Liver (tissue), 3 donors: ENCODE measurements at regions not wholly inside any gene's neighbourhood (a gene's known extent, or its start where the extent isn't known, plus 50 kb on each side); places are given as distances from the start of the nearest gene placed in this dataset.

ENCODE experiments used
- EGR1 ChIP-seq, 2 donors: IDR thresholded peaks; 2 replicates each; pipeline ENCODE4 v1.6.1; 2016 to 2018; ENCODE audit warnings: antibody characterized with exemption in 2 of 2, low read depth in 2 of 2
- GABPA ChIP-seq, 2 donors: IDR thresholded peaks in 1 of 2; conservative IDR thresholded peaks in 1 of 2; 2 replicates each; pipeline ENCODE4 v1.6.1; 2016; ENCODE audit warnings: antibody characterized with exemption in 2 of 2, mild to moderate bottlenecking in 1 of 2, moderate library complexity in 1 of 2
- HNF4A ChIP-seq, 2 donors: conservative IDR thresholded peaks; 2 replicates each; pipeline ENCODE4 v1.6.1; 2016; ENCODE audit warnings: antibody characterized with exemption in 2 of 2, mild to moderate bottlenecking in 2 of 2
- JUND ChIP-seq, 2 donors: IDR thresholded peaks; 2 replicates each; pipeline ENCODE4 v1.6.1; 2016; ENCODE audit warnings: antibody characterized with exemption in 2 of 2
- MAX ChIP-seq: IDR thresholded peaks from 2 replicates; pipeline ENCODE4 v1.6.1; 2016; ENCODE audit warnings: antibody characterized with exemption
- RXRA ChIP-seq, 2 donors: IDR thresholded peaks; 2 replicates each; pipeline ENCODE4 v1.6.1; 2017 to 2018; ENCODE audit warnings: antibody characterized with exemption in 2 of 2, mild to moderate bottlenecking in 1 of 2
- SP1 ChIP-seq: IDR thresholded peaks from 2 replicates; pipeline ENCODE4 v1.6.1; 2018; ENCODE audit warnings: antibody characterized with exemption, mild to moderate bottlenecking
- TAF1 ChIP-seq: conservative IDR thresholded peaks from 2 replicates; pipeline ENCODE4 v1.6.1; 2016; ENCODE audit warnings: antibody characterized with exemption, mild to moderate bottlenecking
- YY1 ChIP-seq: IDR thresholded peaks from 2 replicates; pipeline ENCODE4 v1.6.1; 2016; ENCODE audit warnings: antibody characterized with exemption, mild to moderate bottlenecking
- TF ChIP-seq, protein P1 (sequence below): IDR thresholded peaks from 2 replicates; pipeline ENCODE4 v1.6.1; 2016; ENCODE audit warnings: antibody characterized with exemption, mild to moderate bottlenecking
- TF ChIP-seq, protein P2 (sequence below): fragments of 150-350 bp; IDR thresholded peaks from 2 replicates; pipeline ENCODE4 v1.5.1; 2017; ENCODE audit warnings: improper control_type of control experiment, low read depth, low read length; ENCODE audit not compliant: missing input control
- TF ChIP-seq, protein P3 (sequence below): IDR thresholded peaks from 2 replicates; pipeline ENCODE4 v1.6.1; 2016; ENCODE audit warnings: antibody characterized with exemption
- donor health status: healthy.
- donor health status: healthy.

- TF ChIP-seq, protein P1, sequence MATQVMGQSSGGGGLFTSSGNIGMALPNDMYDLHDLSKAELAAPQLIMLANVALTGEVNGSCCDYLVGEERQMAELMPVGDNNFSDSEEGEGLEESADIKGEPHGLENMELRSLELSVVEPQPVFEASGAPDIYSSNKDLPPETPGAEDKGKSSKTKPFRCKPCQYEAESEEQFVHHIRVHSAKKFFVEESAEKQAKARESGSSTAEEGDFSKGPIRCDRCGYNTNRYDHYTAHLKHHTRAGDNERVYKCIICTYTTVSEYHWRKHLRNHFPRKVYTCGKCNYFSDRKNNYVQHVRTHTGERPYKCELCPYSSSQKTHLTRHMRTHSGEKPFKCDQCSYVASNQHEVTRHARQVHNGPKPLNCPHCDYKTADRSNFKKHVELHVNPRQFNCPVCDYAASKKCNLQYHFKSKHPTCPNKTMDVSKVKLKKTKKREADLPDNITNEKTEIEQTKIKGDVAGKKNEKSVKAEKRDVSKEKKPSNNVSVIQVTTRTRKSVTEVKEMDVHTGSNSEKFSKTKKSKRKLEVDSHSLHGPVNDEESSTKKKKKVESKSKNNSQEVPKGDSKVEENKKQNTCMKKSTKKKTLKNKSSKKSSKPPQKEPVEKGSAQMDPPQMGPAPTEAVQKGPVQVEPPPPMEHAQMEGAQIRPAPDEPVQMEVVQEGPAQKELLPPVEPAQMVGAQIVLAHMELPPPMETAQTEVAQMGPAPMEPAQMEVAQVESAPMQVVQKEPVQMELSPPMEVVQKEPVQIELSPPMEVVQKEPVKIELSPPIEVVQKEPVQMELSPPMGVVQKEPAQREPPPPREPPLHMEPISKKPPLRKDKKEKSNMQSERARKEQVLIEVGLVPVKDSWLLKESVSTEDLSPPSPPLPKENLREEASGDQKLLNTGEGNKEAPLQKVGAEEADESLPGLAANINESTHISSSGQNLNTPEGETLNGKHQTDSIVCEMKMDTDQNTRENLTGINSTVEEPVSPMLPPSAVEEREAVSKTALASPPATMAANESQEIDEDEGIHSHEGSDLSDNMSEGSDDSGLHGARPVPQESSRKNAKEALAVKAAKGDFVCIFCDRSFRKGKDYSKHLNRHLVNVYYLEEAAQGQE, result no peak
- no peak for TF ChIP-seq SP1
- TF ChIP-seq, protein P2, sequence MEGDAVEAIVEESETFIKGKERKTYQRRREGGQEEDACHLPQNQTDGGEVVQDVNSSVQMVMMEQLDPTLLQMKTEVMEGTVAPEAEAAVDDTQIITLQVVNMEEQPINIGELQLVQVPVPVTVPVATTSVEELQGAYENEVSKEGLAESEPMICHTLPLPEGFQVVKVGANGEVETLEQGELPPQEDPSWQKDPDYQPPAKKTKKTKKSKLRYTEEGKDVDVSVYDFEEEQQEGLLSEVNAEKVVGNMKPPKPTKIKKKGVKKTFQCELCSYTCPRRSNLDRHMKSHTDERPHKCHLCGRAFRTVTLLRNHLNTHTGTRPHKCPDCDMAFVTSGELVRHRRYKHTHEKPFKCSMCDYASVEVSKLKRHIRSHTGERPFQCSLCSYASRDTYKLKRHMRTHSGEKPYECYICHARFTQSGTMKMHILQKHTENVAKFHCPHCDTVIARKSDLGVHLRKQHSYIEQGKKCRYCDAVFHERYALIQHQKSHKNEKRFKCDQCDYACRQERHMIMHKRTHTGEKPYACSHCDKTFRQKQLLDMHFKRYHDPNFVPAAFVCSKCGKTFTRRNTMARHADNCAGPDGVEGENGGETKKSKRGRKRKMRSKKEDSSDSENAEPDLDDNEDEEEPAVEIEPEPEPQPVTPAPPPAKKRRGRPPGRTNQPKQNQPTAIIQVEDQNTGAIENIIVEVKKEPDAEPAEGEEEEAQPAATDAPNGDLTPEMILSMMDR, result no peak
- TF ChIP-seq GABPA (IDR thresholded peaks at IDR 0.05 in 1 of 2, conservative IDR thresholded peaks at IDR 0.05 in 1 of 2), result no peak
- TF ChIP-seq JUND (IDR thresholded peaks at IDR 0.05), result no peak
- TF ChIP-seq RXRA (IDR thresholded peaks at IDR 0.05), result no peak
- no peak for TF ChIP-seq YY1
- TF ChIP-seq, protein P3, sequence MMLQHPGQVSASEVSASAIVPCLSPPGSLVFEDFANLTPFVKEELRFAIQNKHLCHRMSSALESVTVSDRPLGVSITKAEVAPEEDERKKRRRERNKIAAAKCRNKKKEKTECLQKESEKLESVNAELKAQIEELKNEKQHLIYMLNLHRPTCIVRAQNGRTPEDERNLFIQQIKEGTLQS, result no peak
- no peak for TF ChIP-seq EGR1 (IDR thresholded peaks at IDR 0.05; ENCODE audit: low read depth in 2 of 2)
- TF ChIP-seq TAF1, result no peak
- no peak for TF ChIP-seq HNF4A (conservative IDR thresholded peaks at IDR 0.05)
- no peak for TF ChIP-seq MAX
These were observed 378.2 kb upstream of the THBS1 start for GRCh38 chr15:39202641-39203040.
